Islet precursor cell (in vitro differentiated cells): ENCODE measurements at regions not wholly inside any gene's neighbourhood (a gene's known extent, or its start where the extent isn't known, plus 50 kb on each side); places are given as distances from the start of the nearest gene placed in this dataset.

Experiments
- DNase-seq: peaks from one replicate; pipeline ENCODE4 v3.0.0-alpha.2; 2018

DNA sequence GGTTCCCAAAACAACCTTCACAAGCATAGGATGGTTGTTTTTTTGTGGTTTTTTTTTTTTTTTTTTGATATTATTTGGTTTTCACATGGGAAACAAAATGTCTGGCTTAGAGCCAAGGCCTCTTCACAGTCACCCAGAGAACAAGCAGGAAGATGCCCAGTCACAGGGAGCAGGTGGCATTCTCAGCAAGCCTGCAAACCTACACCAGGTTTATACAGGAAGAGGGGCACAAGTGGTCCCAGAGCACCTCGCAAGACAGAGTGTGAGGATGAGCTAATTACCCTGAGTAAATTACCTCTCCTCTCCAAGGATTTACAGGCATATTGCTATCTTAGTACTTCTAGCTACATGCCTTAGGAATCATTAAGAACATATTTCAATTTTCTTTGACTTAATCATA is 1375.6 kb downstream of the EFNB2 start:
- no peak for DNase-seq

- no peak for DNase-seq
Measured at GRCh38 chr13:105153611-105154010, 1381.9 kb downstream of the EFNB2 start.

DNA sequence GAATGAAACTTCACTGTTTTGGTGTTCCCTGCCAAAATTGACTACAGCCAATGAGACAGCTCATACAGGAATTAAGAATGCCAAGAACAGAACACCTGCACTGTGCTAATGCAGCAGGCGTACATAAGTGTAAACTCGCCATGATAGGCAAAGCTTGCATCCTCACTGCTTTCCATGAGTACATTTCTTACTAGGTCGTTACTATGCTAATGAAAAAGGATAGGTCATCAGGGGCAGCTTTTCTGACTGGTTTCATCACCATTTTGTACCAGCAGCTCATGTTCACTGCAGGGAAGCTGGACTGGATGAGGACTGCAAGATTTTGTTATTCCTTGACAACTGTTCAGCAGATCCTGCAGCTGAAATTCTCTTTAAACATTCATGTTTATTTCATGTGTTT is 1383.8 kb downstream of the EFNB2 start:
- no peak for DNase-seq

DNA sequence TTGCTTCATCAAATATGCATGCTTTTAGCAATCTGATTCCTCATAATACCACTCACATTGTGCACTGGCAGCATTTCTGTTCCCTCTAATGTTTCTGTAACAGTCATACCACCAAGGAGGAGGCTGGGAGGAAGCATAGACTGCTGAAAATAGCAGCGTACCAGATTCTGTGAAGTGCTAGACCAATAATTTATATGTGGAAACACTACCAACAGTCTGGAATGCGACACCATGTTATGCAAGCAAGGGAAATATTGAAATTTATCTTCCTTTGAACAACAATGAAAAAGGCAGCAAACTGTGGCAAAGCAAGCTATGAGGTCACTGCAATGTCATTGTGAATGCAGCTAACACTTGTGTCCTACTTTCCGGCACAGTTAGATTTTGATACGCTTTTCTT is 1388.0 kb downstream of the EFNB2 start:
- no peak for DNase-seq

GRCh38 chr13:105144936-105145335 is 1390.5 kb downstream of the EFNB2 start:
- DNase-seq: no peak

GRCh38 chr13:105144020-105144419 is 1391.4 kb downstream of the EFNB2 start:
- no peak for DNase-seq

DNA sequence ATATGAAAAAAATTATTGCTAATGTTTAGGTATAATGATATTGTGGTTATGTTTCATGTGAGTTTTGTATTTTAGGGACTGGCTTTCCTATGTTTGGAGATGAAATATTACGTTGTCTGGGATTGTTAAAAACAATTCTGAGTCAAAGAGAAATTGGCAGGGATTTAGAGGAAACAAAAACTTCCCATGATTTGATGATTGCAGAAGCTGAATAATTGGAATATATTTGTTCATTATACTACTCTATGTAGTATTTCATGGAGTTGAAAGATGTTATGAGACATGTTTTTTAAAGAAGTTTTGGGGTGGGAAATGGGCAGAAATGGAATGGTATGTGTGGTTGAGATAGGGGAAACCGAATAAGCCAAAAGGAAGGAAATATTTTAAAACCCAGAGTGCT is 1392.9 kb downstream of the EFNB2 start:
- DNase-seq: no peak

DNA sequence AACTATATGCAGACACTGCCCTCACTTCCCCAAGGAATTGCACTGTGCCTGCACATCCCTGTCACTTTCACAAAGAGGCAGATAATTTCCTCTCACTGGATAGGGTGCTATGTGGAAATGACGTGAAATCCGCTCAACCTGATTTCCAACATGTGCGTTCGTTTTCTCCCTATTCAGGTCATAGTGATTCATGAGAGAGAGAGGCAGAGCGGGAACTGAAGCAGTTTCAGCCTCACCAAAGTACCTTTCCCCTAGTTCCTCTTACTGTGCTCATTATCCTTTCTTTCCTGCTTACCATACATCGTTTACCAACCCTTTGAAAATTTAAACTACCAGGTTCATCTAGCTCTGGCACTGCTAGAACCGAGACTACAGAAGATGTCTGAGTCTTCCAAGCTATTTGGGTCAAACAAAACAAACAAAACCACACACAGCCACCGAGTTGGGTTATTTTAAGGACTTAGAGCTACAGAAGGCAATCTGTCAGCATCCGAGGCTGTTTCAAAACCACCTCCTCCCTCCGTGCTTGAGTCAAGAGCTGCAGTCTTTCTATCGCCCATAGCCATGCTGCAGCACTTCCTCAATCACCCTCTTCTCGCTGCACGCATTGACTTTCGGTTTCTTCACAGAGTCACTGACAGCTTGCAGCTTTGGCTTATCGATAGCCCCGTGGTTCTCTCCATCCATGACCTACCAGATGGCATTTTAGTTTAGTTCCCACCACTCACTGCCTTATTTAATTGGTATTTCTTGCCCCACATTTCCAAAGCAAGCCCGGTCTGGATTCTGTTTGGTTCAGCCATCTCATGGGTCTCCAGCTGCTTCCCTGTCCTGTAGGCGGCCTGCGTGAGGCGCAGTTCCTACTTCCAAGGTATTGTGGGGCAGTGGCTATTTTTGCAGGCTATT is 1395.8 kb downstream of the EFNB2 start:
- no peak for DNase-seq

- DNase-seq: no peak
Measured at GRCh38 chr13:105139048-105139379, 1396.4 kb downstream of the EFNB2 start.

- no peak for DNase-seq
Measured at GRCh38 chr13:105135852-105136615, 1399.4 kb downstream of the EFNB2 start.

DNA sequence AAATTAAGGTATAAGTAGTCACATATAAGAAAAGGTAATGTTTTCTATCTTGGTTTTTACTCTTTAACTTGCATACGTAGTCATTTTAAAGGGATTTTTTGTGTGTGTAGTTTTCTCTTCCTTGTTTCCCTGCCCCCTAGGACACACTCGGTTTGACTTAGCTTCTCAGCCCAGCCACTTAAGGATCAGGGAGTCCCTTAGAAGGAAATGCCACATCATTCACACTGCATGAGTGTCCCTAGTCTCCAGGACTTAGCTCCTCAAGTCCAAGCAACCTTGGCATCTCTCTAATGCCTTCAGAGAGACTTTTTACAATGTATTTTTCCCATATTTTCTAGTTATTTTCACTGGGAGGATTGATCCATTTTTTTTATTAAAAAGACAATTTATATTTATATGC is 1407.7 kb downstream of the EFNB2 start:
- no peak for DNase-seq

GRCh38 chr13:105121221-105121620 is 1414.2 kb downstream of the EFNB2 start:
- DNase-seq: no peak

GRCh38 chr13:105118426-105118985 is 1417.0 kb downstream of the EFNB2 start:
- DNase-seq: no peak

DNA sequence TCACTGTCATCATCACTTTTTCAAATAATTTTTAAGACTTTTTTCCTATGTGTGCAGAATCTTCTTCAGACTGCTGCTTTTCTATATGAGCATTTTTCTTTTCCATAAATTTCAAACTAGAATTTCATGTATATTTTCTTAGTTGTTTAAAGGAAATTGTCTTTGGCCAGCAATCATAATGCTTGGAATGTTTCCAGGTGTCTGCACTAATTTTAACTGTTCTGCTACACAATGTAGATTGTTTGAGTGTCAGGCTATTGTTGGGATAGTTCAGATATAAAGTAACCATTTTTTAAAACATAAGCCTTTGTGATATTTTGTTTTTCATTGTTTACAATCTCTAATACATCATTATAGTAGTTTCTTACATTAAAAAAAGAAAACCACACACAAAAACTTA is 1418.5 kb downstream of the EFNB2 start:
- no peak for DNase-seq

GRCh38 chr13:105112561-105112960 is 1422.9 kb downstream of the EFNB2 start:
- DNase-seq: no peak

- DNase-seq: no peak
Measured at GRCh38 chr13:105107781-105108180, 1427.7 kb downstream of the EFNB2 start.

DNA sequence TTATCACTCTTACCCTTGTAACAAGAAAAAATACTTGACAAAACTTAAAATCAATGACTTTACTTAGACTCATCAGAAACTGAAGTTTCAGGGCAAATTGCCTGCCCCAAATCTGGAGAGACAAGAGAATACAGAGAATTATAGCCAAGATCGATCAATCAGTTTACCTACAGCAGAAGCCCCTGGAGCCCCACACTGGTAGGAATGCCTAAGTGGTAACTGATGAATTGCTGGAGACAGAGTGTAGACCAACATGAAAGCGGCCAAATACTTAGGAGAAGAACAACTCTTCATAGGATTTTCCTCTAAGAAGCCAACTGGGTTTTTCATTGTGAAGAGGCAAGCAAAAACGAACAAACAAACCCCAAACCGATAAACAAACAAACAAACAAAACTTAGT is 1430.0 kb downstream of the EFNB2 start:
- DNase-seq: no peak

- DNase-seq: no peak
Measured at GRCh38 chr13:105097521-105097920, 1437.9 kb downstream of the EFNB2 start.

DNA sequence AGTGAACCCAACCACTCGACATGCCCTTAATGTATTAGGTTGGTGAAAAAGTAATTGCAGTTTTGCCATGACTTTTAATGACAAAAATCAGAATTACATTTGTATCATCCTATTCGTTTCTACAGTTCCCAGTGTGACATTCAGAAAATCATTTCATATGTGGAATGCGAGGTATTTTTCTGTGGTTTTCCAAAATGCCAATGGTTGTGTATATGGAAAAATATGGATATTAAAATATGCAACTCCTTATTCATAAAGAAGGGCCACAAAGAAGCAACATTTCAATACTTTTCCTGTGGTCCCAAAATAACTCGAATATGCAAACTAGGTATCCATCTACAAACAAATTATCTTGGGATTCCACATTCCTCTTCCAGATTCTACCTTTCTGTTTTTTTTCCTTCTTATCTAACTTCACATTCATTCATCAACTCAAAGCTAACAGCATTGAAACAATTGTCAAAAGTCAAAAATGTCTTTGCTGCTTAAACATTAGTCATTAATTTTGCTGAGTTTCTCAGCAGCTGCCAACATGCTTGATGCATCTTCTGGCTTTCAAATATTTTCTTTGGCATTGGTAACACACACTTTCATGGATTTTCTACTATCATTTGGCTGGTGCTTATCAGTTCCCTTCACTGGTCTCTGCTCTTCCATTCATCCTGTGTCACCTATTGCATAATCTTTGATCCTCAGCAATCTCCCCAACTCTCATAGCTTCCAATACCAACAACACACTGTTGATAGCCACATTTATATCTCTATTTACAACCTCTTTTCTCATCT is 1445.4 kb downstream of the EFNB2 start:
- DNase-seq: no peak

DNA sequence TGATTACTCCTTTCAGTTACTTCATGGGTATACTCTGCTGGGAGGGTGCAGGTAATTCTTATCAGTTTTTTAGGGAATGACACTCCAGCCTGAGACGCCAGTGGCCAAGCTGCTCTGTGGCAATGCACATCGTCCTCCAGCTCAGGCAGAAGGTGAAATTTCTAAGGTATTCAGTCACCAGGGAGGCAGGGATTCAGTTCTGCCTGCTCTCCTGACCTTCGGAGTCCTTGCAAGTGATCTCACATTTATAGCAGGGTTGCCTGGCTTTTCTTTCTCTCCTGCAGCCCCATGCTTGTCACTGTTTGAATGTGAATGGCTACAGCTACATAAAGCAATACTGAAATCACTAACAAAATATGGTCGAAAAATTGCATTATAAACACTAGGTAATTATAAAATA is 1447.5 kb downstream of the EFNB2 start:
- DNase-seq: peak; percentile 72

DNA sequence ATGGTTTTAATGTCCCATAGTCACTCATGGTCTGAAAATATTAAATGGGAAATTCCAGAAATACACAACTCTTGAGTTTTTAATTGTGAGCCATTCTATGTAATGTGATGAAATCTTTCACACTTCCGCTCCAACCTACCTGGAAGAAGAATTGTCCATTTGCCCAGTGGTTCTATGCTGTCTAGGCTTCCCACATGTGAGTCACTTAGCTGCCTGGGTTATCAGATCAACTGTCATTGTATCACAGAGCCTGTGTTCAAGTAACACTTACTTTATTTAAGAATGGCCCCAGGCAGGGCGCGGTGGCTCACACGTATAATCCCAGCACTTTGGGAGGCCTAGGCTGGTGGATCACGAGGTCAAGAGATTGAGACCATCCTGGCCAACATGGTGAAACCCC is 1450.5 kb downstream of the EFNB2 start:
- DNase-seq: no peak

- DNase-seq: no peak
Measured at GRCh38 chr13:105083992-105084391, 1451.5 kb downstream of the EFNB2 start.

DNA sequence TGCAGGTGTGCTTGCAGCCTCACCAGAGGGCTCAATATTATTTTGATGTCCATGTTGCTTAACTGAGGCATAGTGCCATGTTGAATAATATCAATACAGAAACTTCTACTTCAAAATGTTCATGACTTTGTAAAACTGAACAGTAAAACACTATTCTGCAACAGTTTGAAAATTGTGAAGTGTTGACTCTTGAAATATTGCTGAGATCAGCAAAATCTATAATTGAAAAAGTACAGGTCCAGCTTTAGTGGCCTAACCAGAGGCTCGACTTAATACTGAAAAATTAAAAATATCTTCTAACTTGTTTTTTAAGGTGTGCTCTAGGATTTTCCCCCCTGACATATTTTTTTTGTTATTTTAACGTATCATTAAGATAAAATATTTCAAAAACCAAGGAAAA is 1460.7 kb downstream of the EFNB2 start:
- no peak for DNase-seq
